K562 (cell line): ENCODE measurements at regions not wholly inside any gene's neighbourhood (a gene's known extent, or its start where the extent isn't known, plus 50 kb on each side); places are given as distances from the start of the nearest gene placed in this dataset.
A peak's percentile ranks its signal among the peaks of the same experiment; 100 is the strongest.

Source experiments
- ATAC-seq: fragments of 200-7000 bp; cut with Tn5 transposase; 3 replicates; pipeline ENCODE4 v1.9.1; 2020; ENCODE audit warnings: moderate library complexity
- BruUV-seq: library from RNA; stranded (reverse); fragments of 400-500 nt; replicated peaks from 2 replicates; lab custom pipeline; 2021; lab: Mats Ljungman, UMichigan
- CTCF ChIA-PET: fragments of 300-600 bp; formaldehyde crosslinking; extraction: SDS; loops from one replicate; lab custom pipeline; 2021; ENCODE audit warnings: low intra/inter-chr PET ratio; lab: Yijun Ruan, JAX
- POLR2A ChIA-PET: fragments of 300-600, 350-650 bp; sonication (Branson Sonifier 250); formaldehyde crosslinking; extraction: SDS; loops from one replicate; lab custom pipeline; 2021; ENCODE audit warnings: antibody characterized with exemption, inconsistent platforms; lab: Yijun Ruan, JAX
- DNase-seq, 4 experiments: peaks; one replicate each; pipeline versions ENCODE4 v3.0.0 to v3.0.0-alpha.2; 2011 to 2018; ENCODE audit warnings: low spot score in 3 of 4, mixed read lengths in 3 of 4; ENCODE audit errors: extremely low read depth in 1 of 4
- FAIRE-seq: peaks from 2 replicates; lab custom pipeline; 2011; peaks lifted over from hg19 to GRCh38; lab: Jason Lieb, UNC
- H2AFZ ChIP-seq: 2 replicates; pipeline ENCODE4 v1.6.0; 2011; ENCODE audit warnings: low read depth, low read length, control low read depth, inconsistent platforms
- H3K27ac ChIP-seq: fragments of 200-600 bp; 3 replicates; pipeline ENCODE4 v1.8.0; 2011; ENCODE audit warnings: low read depth, mild to moderate bottlenecking, control low read depth, inconsistent platforms, low read length, moderate library complexity, mixed read lengths; ENCODE audit errors: extremely low read depth
- H3K27me3 ChIP-seq, 2 experiments: fragments of 300-600 bp in 1 of 2; 2 replicates in 1 of 2; 3 replicates in 1 of 2; pipeline versions ENCODE4 v1.6.0 to v1.8.0; 2011; ENCODE audit warnings: inconsistent platforms in 2 of 2, low read length in 2 of 2, mild to moderate bottlenecking in 1 of 2, mixed read lengths in 1 of 2, moderate library complexity in 1 of 2; ENCODE audit not compliant: control insufficient read depth in 2 of 2, insufficient read depth in 2 of 2
- H3K36me3 ChIP-seq: fragments of 300-600 bp; 3 replicates; pipeline ENCODE4 v1.8.0; 2011; ENCODE audit warnings: mild to moderate bottlenecking, low read length, inconsistent platforms; ENCODE audit not compliant: control insufficient read depth, insufficient read depth
- H3K4me1 ChIP-seq, 2 experiments: fragments of 200-600 bp in 1 of 2; replicated peaks in 1 of 2; 2 replicates in 1 of 2; 3 replicates in 1 of 2; pipeline versions ENCODE4 v1.5.1 to v1.8.0; 2011; ENCODE audit warnings: inconsistent platforms in 2 of 2, low read length in 2 of 2, mild to moderate bottlenecking in 1 of 2, mixed read lengths in 1 of 2, moderate library complexity in 1 of 2; ENCODE audit not compliant: control insufficient read depth in 2 of 2, insufficient read depth in 2 of 2
- H3K4me2 ChIP-seq: 2 replicates; pipeline ENCODE4 v1.6.1; 2011; ENCODE audit warnings: low read length, control low read depth, inconsistent platforms, mixed read lengths; ENCODE audit not compliant: insufficient read depth
- H3K4me3 ChIP-seq: fragments of 200-600 bp; sonication (generic), shearing (Covaris generic); 2 replicates; pipeline ENCODE4 v1.5.1; 2016; ENCODE audit warnings: control low read depth, inconsistent platforms
- H3K79me2 ChIP-seq: fragments of 200-600 bp; 3 replicates; pipeline ENCODE4 v1.8.0; 2011; ENCODE audit warnings: low read length, inconsistent platforms; ENCODE audit not compliant: control insufficient read depth, insufficient read depth
- H3K9ac ChIP-seq, 2 experiments: 2 replicates each; pipeline versions ENCODE4 v1.6.0 to v1.6.1; 2011; ENCODE audit warnings: low read depth in 2 of 2, low read length in 2 of 2, control low read depth in 1 of 2, inconsistent platforms in 1 of 2, mild to moderate bottlenecking in 1 of 2, mixed read lengths in 1 of 2; ENCODE audit not compliant: insufficient read depth in 1 of 2
- H3K9me1 ChIP-seq: one replicate; pipeline ENCODE4 v1.6.0; 2011; ENCODE audit warnings: inconsistent platforms, mild to moderate bottlenecking, low read length, moderate library complexity; ENCODE audit not compliant: control insufficient read depth, insufficient read depth
- H3K9me3 ChIP-seq: replicated peaks from 2 replicates; pipeline ENCODE4 v1.5.1; 2011; ENCODE audit warnings: low read depth, low read length, inconsistent platforms; ENCODE audit not compliant: control insufficient read depth, insufficient read depth
- H4K20me1 ChIP-seq: replicated peaks from 2 replicates; pipeline ENCODE4 v1.6.1; 2011; ENCODE audit warnings: low read length, inconsistent platforms, mixed read lengths; ENCODE audit not compliant: control insufficient read depth, insufficient read depth
- CXXC5 ChIP-seq: fragments of 250-450 bp; sonication (Bioruptor Pico); IDR thresholded peaks from 2 replicates; pipeline ENCODE4 v1.8.0; 2022; ENCODE audit warnings: inconsistent platforms, mild to moderate bottlenecking, moderate library complexity
- PHF21A ChIP-seq: fragments of 450-650 bp; IDR thresholded peaks from 2 replicates; pipeline ENCODE4 v1.6.1; 2017; ENCODE audit warnings: low read depth, borderline replicate concordance
- SREBF2 ChIP-seq: sonication (generic); formaldehyde crosslinking; IDR thresholded peaks from 2 replicates; pipeline ENCODE4 v1.4.0; 2020; ENCODE audit warnings: mild to moderate bottlenecking, missing genetic modification reagents
- ZC3H4 ChIP-seq: sonication (generic); formaldehyde crosslinking; IDR thresholded peaks from 2 replicates; pipeline ENCODE4 v1.9.0; 2021; ENCODE audit warnings: missing genetic modification reagents, borderline replicate concordance
- ZNF146 ChIP-seq: IDR thresholded peaks from one replicate; pipeline ENCODE4 v1.6.1; 2018; ENCODE audit warnings: missing compliant biosample characterization; ENCODE audit not compliant: unreplicated experiment
- ZNF3 ChIP-seq: fragments of 250-450 bp; sonication (Bioruptor Pico); IDR thresholded peaks from 2 replicates; pipeline ENCODE4 v1.5.0; 2021; ENCODE audit warnings: mild to moderate bottlenecking, moderate library complexity
- WGBS: fragments of 100-300 bp; shearing (Covaris generic); methylation state at CpG from one replicate; pipeline ENCODE4 v1.1.6; 2016; ENCODE audit warnings: low coverage, mixed read lengths; ENCODE audit not compliant: insufficient coverage; ENCODE audit errors: missing lambda C conversion rate; 5-methylcytosine and 5-hydroxymethylcytosine counted together
- in situ Hi-C: fragments of 300-500 bp; cut with MboI; formaldehyde crosslinking; loops from 4 replicates; pipeline ENCODE4 v1.15.0; 2018; ENCODE audit warnings: inconsistent platforms, mixed read lengths
- intact Hi-C: fragments of 100-400 bp; cut with micrococcal nuclease; formaldehyde crosslinking; loops from 2 replicates; pipeline ENCODE4 v1.14.2; 2022
- TF ChIP-seq, protein P1 (sequence below), 2 experiments: IDR thresholded peaks; 2 replicates each; pipeline ENCODE4 v1.6.1; 2011; ENCODE audit warnings: borderline replicate concordance in 1 of 2, control low read depth in 1 of 2, low read depth in 1 of 2, low read length in 1 of 2, mild to moderate bottlenecking in 1 of 2, mixed read lengths in 1 of 2, moderate library complexity in 1 of 2; ENCODE audit not compliant: insufficient read depth in 1 of 2, insufficient read length in 1 of 2, poor library complexity in 1 of 2, severe bottlenecking in 1 of 2; ENCODE audit errors: extremely low read depth in 1 of 2
- TF ChIP-seq, protein P2 (sequence below): fragments of 450-650 bp; IDR thresholded peaks from 2 replicates; pipeline ENCODE4 v1.6.1; 2018; ENCODE audit warnings: mild to moderate bottlenecking, low read depth; ENCODE audit not compliant: partially characterized antibody
- TF ChIP-seq, protein P3 (sequence below): fragments of 450-650 bp; IDR thresholded peaks from 2 replicates; pipeline ENCODE4 v1.6.1; 2016; ENCODE audit warnings: mild to moderate bottlenecking

DNA sequence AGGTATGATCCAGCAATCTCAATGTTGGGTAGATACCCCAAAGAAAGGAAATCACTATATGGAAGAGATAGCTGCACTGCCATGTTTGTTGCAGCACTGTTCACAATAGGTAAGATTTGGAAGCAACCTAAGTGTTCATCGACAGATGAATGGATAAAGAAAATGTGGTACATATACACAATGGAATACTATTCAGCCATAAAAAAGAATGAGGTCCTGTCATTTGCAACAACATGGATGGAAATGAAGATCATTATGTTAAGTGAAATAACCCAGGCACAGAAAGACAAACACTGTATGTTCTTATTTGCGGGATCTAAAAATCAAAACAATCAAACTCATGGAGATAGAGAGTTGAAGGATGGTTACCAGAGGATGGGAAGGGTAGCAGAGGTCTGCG is 372.4 kb upstream of the SPRED2 start:
- CTCF ChIA-PET: no interaction called here
- TF ChIP-seq ZNF146: peak; percentile 76
- TF ChIP-seq PHF21A: no peak
- H3K27me3 ChIP-seq: no peaks in the 10 kb centered on the region
- no peak overlapping the region for H3K27ac ChIP-seq
- no peak overlapping the region for H2AFZ ChIP-seq
- no peaks in the 10 kb centered on the region for H3K79me2 ChIP-seq
- in situ Hi-C loops (no loop called here), intact Hi-C loops (no loop called here)
- WGBS: 83% methylated on average over 3 of the region's 3 CpGs
- H3K9me3 ChIP-seq: no peaks in the 10 kb centered on the region; the same call in 1 of the 2 replicates
- no peak overlapping the region for H3K4me2 ChIP-seq
- H3K36me3 ChIP-seq: no peaks in the 10 kb centered on the region; the same call in 2 of the 3 replicates
- H3K4me1 ChIP-seq: peaks cover 0 to 20% of the 10 kb centered on the region in 2 experiments; a peak in 2 of 5 replicates
- POLR2A ChIA-PET: no interaction called here
- H4K20me1 ChIP-seq: no peaks in the 10 kb centered on the region
- no peak overlapping the region for H3K4me3 ChIP-seq
- no peaks in the 10 kb centered on the region for H3K9me1 ChIP-seq
- H3K9ac ChIP-seq: no peak overlapping the region
- BruUV-seq: no TSS peak
- DNase-seq: no peak
- no peak for FAIRE-seq
- no peak for ATAC-seq

DNA sequence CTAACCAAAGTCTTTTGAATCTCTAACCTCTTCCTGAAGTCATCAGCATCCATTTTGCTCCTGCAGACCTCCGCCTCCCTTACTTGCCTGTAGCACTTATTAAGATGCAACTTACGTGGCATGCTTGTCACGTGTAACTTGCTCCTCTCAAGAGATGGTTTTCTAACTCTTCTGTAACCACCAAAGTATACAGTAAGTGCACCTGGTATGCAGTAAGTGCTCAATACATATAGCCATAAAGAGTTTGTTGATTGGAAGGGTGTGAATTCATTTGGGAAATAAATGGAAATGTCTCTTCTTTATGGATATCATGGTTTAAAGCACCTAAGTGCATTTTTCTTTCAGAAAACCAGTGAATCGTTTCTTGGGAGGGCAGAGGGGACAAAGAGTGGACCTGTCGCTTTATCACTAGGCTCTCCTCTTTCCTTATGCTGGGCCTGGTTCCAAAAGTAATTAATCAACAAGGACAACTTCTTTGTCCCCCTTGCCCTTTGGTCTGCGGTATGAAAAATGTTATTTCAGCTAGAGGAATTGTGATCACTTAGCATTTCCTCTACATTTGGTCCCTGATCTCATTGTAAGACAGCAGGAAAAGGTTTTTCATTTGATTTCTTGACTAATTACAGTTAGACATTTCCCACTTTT is 370.0 kb upstream of the SPRED2 start:
- H3K9me1 ChIP-seq: no peaks in the 10 kb centered on the region
- in situ Hi-C loops: no loop called here
- intact Hi-C loops: no loop called here
- peak overlapping the region in 1 of 2 experiments; percentile 21; a peak in 1 of 4 replicates for H3K9ac ChIP-seq
- no peaks in the 10 kb centered on the region for H4K20me1 ChIP-seq
- CTCF ChIA-PET: no interaction called here
- H3K79me2 ChIP-seq: no peaks in the 10 kb centered on the region
- peaks cover 0 to 23% of the 10 kb centered on the region in 2 experiments; a peak in 3 of 5 replicates for H3K4me1 ChIP-seq
- H3K4me2 ChIP-seq: peak overlapping the region; percentile 21; the same call in 1 of the 2 replicates
- DNase-seq (peak in 2 of 4 experiments; percentile 81 to 86), ATAC-seq (peak; percentile 93), FAIRE-seq (peak; percentile 92)
- BruUV-seq: no TSS peak
- no peaks in the 10 kb centered on the region for H3K9me3 ChIP-seq
- no peaks in the 10 kb centered on the region for H3K27me3 ChIP-seq
- peak overlapping the region; percentile 64 for H2AFZ ChIP-seq
- H3K36me3 ChIP-seq: no peaks in the 10 kb centered on the region; the same call in 2 of the 3 replicates
- 16% methylated on average over 6 of the region's 6 CpGs for WGBS
- POLR2A ChIA-PET: interaction anchor here (0.5 to 1.6 kb wide), 2 partner anchors 16 to 17 kb away, joined by 4 to 8 read pairs; no protein-coding TSS in a partner anchor
- H3K27ac ChIP-seq: peak overlapping the region; percentile 19; the same call in 2 of the 3 replicates
- H3K4me3 ChIP-seq: no peak overlapping the region
- TF ChIP-seq, protein P1, sequence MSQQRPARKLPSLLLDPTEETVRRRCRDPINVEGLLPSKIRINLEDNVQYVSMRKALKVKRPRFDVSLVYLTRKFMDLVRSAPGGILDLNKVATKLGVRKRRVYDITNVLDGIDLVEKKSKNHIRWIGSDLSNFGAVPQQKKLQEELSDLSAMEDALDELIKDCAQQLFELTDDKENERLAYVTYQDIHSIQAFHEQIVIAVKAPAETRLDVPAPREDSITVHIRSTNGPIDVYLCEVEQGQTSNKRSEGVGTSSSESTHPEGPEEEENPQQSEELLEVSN (IDR thresholded peaks at IDR 0.05; ENCODE audit: borderline replicate concordance in 1 of 2, extremely low read depth in 1 of 2, insufficient read depth in 1 of 2, insufficient read length in 1 of 2, low read depth in 1 of 2, low read length in 1 of 2, poor library complexity in 1 of 2, severe bottlenecking in 1 of 2): no peak
- TF ChIP-seq SREBF2 (CRISPR knock-in tag) (no peak), ZNF3 (CRISPR knock-in tag) (no peak), ZC3H4 (no peak), CXXC5 (no peak; the same call in 1 of the 2 replicates)
- TF ChIP-seq, protein P2, sequence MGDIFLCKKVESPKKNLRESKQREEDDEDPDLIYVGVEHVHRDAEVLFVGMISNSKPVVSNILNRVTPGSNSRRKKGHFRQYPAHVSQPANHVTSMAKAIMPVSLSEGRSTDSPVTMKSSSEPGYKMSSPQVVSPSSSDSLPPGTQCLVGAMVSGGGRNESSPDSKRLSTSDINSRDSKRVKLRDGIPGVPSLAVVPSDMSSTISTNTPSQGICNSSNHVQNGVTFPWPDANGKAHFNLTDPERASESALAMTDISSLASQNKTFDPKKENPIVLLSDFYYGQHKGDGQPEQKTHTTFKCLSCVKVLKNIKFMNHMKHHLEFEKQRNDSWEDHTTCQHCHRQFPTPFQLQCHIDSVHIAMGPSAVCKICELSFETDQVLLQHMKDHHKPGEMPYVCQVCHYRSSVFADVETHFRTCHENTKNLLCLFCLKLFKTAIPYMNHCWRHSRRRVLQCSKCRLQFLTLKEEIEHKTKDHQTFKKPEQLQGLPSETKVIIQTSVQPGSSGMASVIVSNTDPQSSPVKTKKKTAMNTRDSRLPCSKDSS: no peak
- TF ChIP-seq, protein P3, sequence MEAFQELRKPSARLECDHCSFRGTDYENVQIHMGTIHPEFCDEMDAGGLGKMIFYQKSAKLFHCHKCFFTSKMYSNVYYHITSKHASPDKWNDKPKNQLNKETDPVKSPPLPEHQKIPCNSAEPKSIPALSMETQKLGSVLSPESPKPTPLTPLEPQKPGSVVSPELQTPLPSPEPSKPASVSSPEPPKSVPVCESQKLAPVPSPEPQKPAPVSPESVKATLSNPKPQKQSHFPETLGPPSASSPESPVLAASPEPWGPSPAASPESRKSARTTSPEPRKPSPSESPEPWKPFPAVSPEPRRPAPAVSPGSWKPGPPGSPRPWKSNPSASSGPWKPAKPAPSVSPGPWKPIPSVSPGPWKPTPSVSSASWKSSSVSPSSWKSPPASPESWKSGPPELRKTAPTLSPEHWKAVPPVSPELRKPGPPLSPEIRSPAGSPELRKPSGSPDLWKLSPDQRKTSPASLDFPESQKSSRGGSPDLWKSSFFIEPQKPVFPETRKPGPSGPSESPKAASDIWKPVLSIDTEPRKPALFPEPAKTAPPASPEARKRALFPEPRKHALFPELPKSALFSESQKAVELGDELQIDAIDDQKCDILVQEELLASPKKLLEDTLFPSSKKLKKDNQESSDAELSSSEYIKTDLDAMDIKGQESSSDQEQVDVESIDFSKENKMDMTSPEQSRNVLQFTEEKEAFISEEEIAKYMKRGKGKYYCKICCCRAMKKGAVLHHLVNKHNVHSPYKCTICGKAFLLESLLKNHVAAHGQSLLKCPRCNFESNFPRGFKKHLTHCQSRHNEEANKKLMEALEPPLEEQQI: peak; percentile 62; the same call in 1 of the 2 replicates
